Astrocyte (in vitro differentiated cells and primary cell): ENCODE measurements at regions not wholly inside any gene's neighbourhood (a gene's known extent, or its start where the extent isn't known, plus 50 kb on each side); places are given as distances from the start of the nearest gene placed in this dataset.

Experiments
- DNase-seq: peaks from one replicate; pipeline ENCODE4 v3.0.0-alpha.2; 2010; ENCODE audit warnings: low read depth
- FAIRE-seq: peaks from 2 replicates; lab custom pipeline; 2011; peaks lifted over from hg19 to GRCh38; lab: Jason Lieb, UNC
- H2AFZ ChIP-seq: 2 replicates; pipeline ENCODE4 v1.6.0; 2012; ENCODE audit warnings: low read depth, low read length, inconsistent platforms
- H3K27ac ChIP-seq: 2 replicates; pipeline ENCODE4 v1.5.1; 2011; ENCODE audit warnings: low read depth, low read length, inconsistent platforms
- H3K27me3 ChIP-seq: 2 replicates; pipeline ENCODE4 v1.6.0; 2011; ENCODE audit warnings: low read length, inconsistent platforms; ENCODE audit not compliant: insufficient read depth
- H3K36me3 ChIP-seq: 2 replicates; pipeline ENCODE4 v1.5.1; 2011; ENCODE audit warnings: low read length, inconsistent platforms; ENCODE audit not compliant: insufficient read depth
- H3K4me1 ChIP-seq: 2 replicates; pipeline ENCODE4 v1.5.1; 2011; ENCODE audit warnings: low read length, inconsistent platforms; ENCODE audit not compliant: insufficient read depth
- H3K4me2 ChIP-seq: 2 replicates; pipeline ENCODE4 v1.6.0; 2012; ENCODE audit warnings: low read length, inconsistent platforms
- H3K4me3 ChIP-seq: 2 replicates; pipeline ENCODE4 v1.5.1; 2011; ENCODE audit warnings: low read depth, mild to moderate bottlenecking, low read length, inconsistent platforms; ENCODE audit not compliant: insufficient read depth
- H3K79me2 ChIP-seq: 2 replicates; pipeline ENCODE4 v1.6.0; 2012; ENCODE audit warnings: mild to moderate bottlenecking, low read length, inconsistent platforms; ENCODE audit not compliant: insufficient read depth
- H3K9ac ChIP-seq: 2 replicates; pipeline ENCODE4 v1.6.0; 2012; ENCODE audit warnings: mild to moderate bottlenecking, low read length, inconsistent platforms
- H3K9me3 ChIP-seq: 2 replicates; pipeline ENCODE4 v1.5.1; 2012; ENCODE audit warnings: low read depth, mild to moderate bottlenecking, low read length, inconsistent platforms; ENCODE audit not compliant: insufficient read depth
- H4K20me1 ChIP-seq: 2 replicates; pipeline ENCODE4 v1.6.0; 2012; ENCODE audit warnings: low read length, inconsistent platforms; ENCODE audit not compliant: insufficient read depth
- H3K27ac Mint-ChIP-seq: one replicate; pipeline ENCODE4 v1.8.0; 2021; ENCODE audit warnings: mild to moderate bottlenecking, mixed read lengths; ENCODE audit not compliant: unreplicated experiment
- H3K27me3 Mint-ChIP-seq: one replicate; pipeline ENCODE4 v1.8.0; 2021; ENCODE audit warnings: low read depth, mixed read lengths; ENCODE audit not compliant: unreplicated experiment
- H3K36me3 Mint-ChIP-seq: one replicate; pipeline ENCODE4 v1.8.0; 2021; ENCODE audit warnings: low read depth, mixed read lengths; ENCODE audit not compliant: unreplicated experiment
- H3K4me1 Mint-ChIP-seq: one replicate; pipeline ENCODE4 v1.8.0; 2021; ENCODE audit warnings: low read depth, mixed read lengths; ENCODE audit not compliant: unreplicated experiment
- H3K4me3 Mint-ChIP-seq: one replicate; pipeline ENCODE4 v1.8.0; 2021; ENCODE audit warnings: mild to moderate bottlenecking, moderate library complexity, mixed read lengths; ENCODE audit not compliant: unreplicated experiment
- H3K9me3 Mint-ChIP-seq: one replicate; pipeline ENCODE4 v1.8.0; 2021; ENCODE audit warnings: mild to moderate bottlenecking, mixed read lengths; ENCODE audit not compliant: unreplicated experiment
- CTCF ChIP-seq: IDR thresholded peaks from 2 replicates; pipeline ENCODE4 v1.5.1; 2011; ENCODE audit warnings: low read depth, mild to moderate bottlenecking, inconsistent platforms, low read length, moderate library complexity; ENCODE audit not compliant: insufficient read depth
- EZH2 ChIP-seq: IDR thresholded peaks from 2 replicates; pipeline ENCODE4 v1.6.1; 2012; ENCODE audit warnings: mild to moderate bottlenecking, low read length, inconsistent platforms; ENCODE audit not compliant: insufficient read depth

GRCh38 chr2:167602122-167602521, 645.3 kb downstream of the STK39 start:
- Mint-ChIP-seq H3K9me3 (no peaks in the 10 kb centered on the region), H3K36me3 (no peaks in the 10 kb centered on the region), H3K27me3 (no peaks in the 10 kb centered on the region), H3K4me3 (no peak overlapping the region), H3K27ac (no peak overlapping the region), H3K4me1 (peaks cover 8% of the 10 kb centered on the region)
- H3K9ac ChIP-seq, result no peak overlapping the region
- TF ChIP-seq CTCF (no peak), EZH2 (no peak)
- FAIRE-seq (no peak), DNase-seq (no peak)
- no peaks in the 10 kb centered on the region for H3K36me3 ChIP-seq
- no peak overlapping the region for H3K27ac ChIP-seq
- no peak overlapping the region for H2AFZ ChIP-seq
- H3K79me2 ChIP-seq, result no peaks in the 10 kb centered on the region
- no peaks in the 10 kb centered on the region for H4K20me1 ChIP-seq
- no peak overlapping the region for H3K4me2 ChIP-seq
- H3K9me3 ChIP-seq, result no peaks in the 10 kb centered on the region
- no peak overlapping the region for H3K4me3 ChIP-seq
- no peaks in the 10 kb centered on the region for H3K27me3 ChIP-seq
- H3K4me1 ChIP-seq, result no peaks in the 10 kb centered on the region

GRCh38 chr2:167599219-167599618, 648.2 kb downstream of the STK39 start:
- no peaks in the 10 kb centered on the region for H3K36me3 Mint-ChIP-seq
- Histone ChIP-seq H3K36me3 (no peaks in the 10 kb centered on the region), H3K79me2 (no peaks in the 10 kb centered on the region), H3K9me3 (no peaks in the 10 kb centered on the region), H3K4me1 (no peaks in the 10 kb centered on the region), H4K20me1 (no peaks in the 10 kb centered on the region), H3K4me2 (no peak overlapping the region), H2AFZ (no peak overlapping the region), H3K27me3 (no peaks in the 10 kb centered on the region), H3K4me3 (no peak overlapping the region), H3K27ac (no peak overlapping the region), H3K9ac (no peak overlapping the region)
- FAIRE-seq (no peak), DNase-seq (no peak)
- H3K9me3 Mint-ChIP-seq, result no peaks in the 10 kb centered on the region
- TF ChIP-seq EZH2 (no peak), CTCF (no peak)
- no peaks in the 10 kb centered on the region for H3K27me3 Mint-ChIP-seq
- H3K27ac Mint-ChIP-seq, result no peak overlapping the region
- H3K4me1 Mint-ChIP-seq, result peaks cover 4% of the 10 kb centered on the region
- no peak overlapping the region for H3K4me3 Mint-ChIP-seq

- Histone ChIP-seq H3K9me3 (no peaks in the 10 kb centered on the region), H3K36me3 (no peaks in the 10 kb centered on the region), H3K79me2 (no peaks in the 10 kb centered on the region), H2AFZ (no peak overlapping the region), H3K4me3 (no peak overlapping the region), H3K27me3 (no peaks in the 10 kb centered on the region), H3K4me1 (no peaks in the 10 kb centered on the region), H3K27ac (no peak overlapping the region), H4K20me1 (no peaks in the 10 kb centered on the region), H3K4me2 (no peak overlapping the region), H3K9ac (no peak overlapping the region)
- Mint-ChIP-seq H3K27me3 (no peaks in the 10 kb centered on the region), H3K27ac (no peak overlapping the region), H3K36me3 (no peaks in the 10 kb centered on the region), H3K9me3 (no peaks in the 10 kb centered on the region), H3K4me3 (no peak overlapping the region), H3K4me1 (peaks cover 4% of the 10 kb centered on the region)
- DNase-seq (no peak), FAIRE-seq (no peak)
- TF ChIP-seq EZH2 (no peak), CTCF (no peak)
Observed at GRCh38 chr2:167595839-167596471, 651.4 kb downstream of the STK39 start.
